H9 (cell line): ENCODE measurements at regions not wholly inside any gene's neighbourhood (a gene's known extent, or its start where the extent isn't known, plus 50 kb on each side); places are given as distances from the start of the nearest gene placed in this dataset.

Source experiments
- DNase-seq: peaks from one replicate; pipeline ENCODE4 v3.0.0-alpha.2; 2017
- H2AFZ ChIP-seq: one replicate; pipeline ENCODE4 v1.6.1; 2013; ENCODE audit warnings: mild to moderate bottlenecking, low read length, control low read depth, moderate library complexity
- H2AK5ac ChIP-seq: 2 replicates; pipeline ENCODE4 v1.6.1; 2013; ENCODE audit warnings: low read length, control low read depth, mixed read lengths; ENCODE audit not compliant: insufficient read length
- H2BK120ac ChIP-seq: one replicate; pipeline ENCODE4 v1.6.1; 2013; ENCODE audit warnings: low read depth, mild to moderate bottlenecking, low read length, control low read depth, inconsistent platforms; ENCODE audit not compliant: poor library complexity, severe bottlenecking
- H2BK12ac ChIP-seq: 2 replicates; pipeline ENCODE4 v1.6.1; 2013; ENCODE audit warnings: low read length, control low read depth, mixed read lengths, low read depth; ENCODE audit not compliant: insufficient read length
- H2BK15ac ChIP-seq: 2 replicates; pipeline ENCODE4 v1.6.1; 2013; ENCODE audit warnings: low read depth, low read length, control low read depth
- H2BK20ac ChIP-seq: one replicate; pipeline ENCODE4 v1.6.1; 2013; ENCODE audit warnings: low read depth, mild to moderate bottlenecking, low read length, control low read depth, inconsistent platforms; ENCODE audit not compliant: poor library complexity, severe bottlenecking
- H2BK5ac ChIP-seq: 2 replicates; pipeline ENCODE4 v1.6.1; 2013; ENCODE audit warnings: low read length, control low read depth, mixed read lengths; ENCODE audit not compliant: insufficient read length
- H3K14ac ChIP-seq: 2 replicates; pipeline ENCODE4 v1.6.1; 2013; ENCODE audit warnings: low read length, control low read depth; ENCODE audit not compliant: insufficient read depth
- H3K18ac ChIP-seq: 2 replicates; pipeline ENCODE4 v1.6.1; 2013; ENCODE audit warnings: low read depth, mild to moderate bottlenecking, mixed read lengths, low read length, control low read depth; ENCODE audit not compliant: insufficient read length
- H3K23ac ChIP-seq: 2 replicates; pipeline ENCODE4 v1.6.1; 2013; ENCODE audit warnings: low read length, control low read depth, mixed read lengths, low read depth; ENCODE audit not compliant: insufficient read length
- H3K23me2 ChIP-seq: 2 replicates; pipeline ENCODE4 v1.6.1; 2013; ENCODE audit warnings: low read depth, mild to moderate bottlenecking, mixed read lengths, low read length, control low read depth; ENCODE audit not compliant: insufficient read length, poor library complexity, severe bottlenecking
- H3K27ac ChIP-seq: 2 replicates; pipeline ENCODE4 v1.5.1; 2013; ENCODE audit warnings: low read length, control low read depth, mixed read lengths, low read depth; ENCODE audit not compliant: insufficient read length
- H3K27me3 ChIP-seq: 2 replicates; pipeline ENCODE4 v1.6.1; 2013; ENCODE audit warnings: low read length, control low read depth, inconsistent platforms; ENCODE audit not compliant: insufficient read depth
- H3K4ac ChIP-seq: 2 replicates; pipeline ENCODE4 v1.6.1; 2013; ENCODE audit warnings: low read depth, mild to moderate bottlenecking, control low read depth, inconsistent platforms, low read length, moderate library complexity
- H3K4me1 ChIP-seq: 2 replicates; pipeline ENCODE4 v1.6.1; 2013; ENCODE audit warnings: low read length, control low read depth, inconsistent platforms; ENCODE audit not compliant: insufficient read depth
- H3K4me2 ChIP-seq: 2 replicates; pipeline ENCODE4 v1.6.1; 2013; ENCODE audit warnings: low read length, control low read depth, mixed read lengths; ENCODE audit not compliant: insufficient read length, insufficient read depth
- H3K56ac ChIP-seq: 2 replicates; pipeline ENCODE4 v1.6.1; 2013; ENCODE audit warnings: low read depth, mild to moderate bottlenecking, mixed read lengths, low read length, control low read depth; ENCODE audit not compliant: insufficient read length
- H3K79me1 ChIP-seq: 2 replicates; pipeline ENCODE4 v1.6.1; 2013; ENCODE audit warnings: low read depth, mild to moderate bottlenecking, moderate library complexity, low read length, control low read depth, inconsistent platforms; ENCODE audit not compliant: insufficient read depth, poor library complexity, severe bottlenecking
- H3K79me2 ChIP-seq: 2 replicates; pipeline ENCODE4 v1.6.1; 2013; ENCODE audit warnings: low read length, control low read depth, inconsistent platforms; ENCODE audit not compliant: insufficient read depth
- H3K9ac ChIP-seq: 2 replicates; pipeline ENCODE4 v1.6.1; 2013; ENCODE audit warnings: low read length, control low read depth, mixed read lengths; ENCODE audit not compliant: insufficient read length; ENCODE audit errors: extremely low read depth
- H3K9me3 ChIP-seq: one replicate; pipeline ENCODE4 v1.6.1; 2013; ENCODE audit warnings: low read depth, low read length, inconsistent platforms; ENCODE audit not compliant: control insufficient read depth
- H3T11ph ChIP-seq: one replicate; pipeline ENCODE4 v1.6.1; 2013; ENCODE audit warnings: mild to moderate bottlenecking, low read length, control low read depth, inconsistent platforms
- H4K20me1 ChIP-seq: one replicate; pipeline ENCODE4 v1.6.1; 2013; ENCODE audit not compliant: control insufficient read depth, insufficient read length, insufficient read depth
- H4K5ac ChIP-seq: 2 replicates; pipeline ENCODE4 v1.6.1; 2013; ENCODE audit warnings: low read depth, mild to moderate bottlenecking, mixed read lengths, low read length, control low read depth; ENCODE audit not compliant: insufficient read length
- H4K8ac ChIP-seq: replicated peaks from 2 replicates; pipeline ENCODE4 v1.6.1; 2013; ENCODE audit warnings: low read length, control low read depth, mixed read lengths, low read depth; ENCODE audit not compliant: insufficient read length
- H4K91ac ChIP-seq: 2 replicates; pipeline ENCODE4 v1.6.1; 2013; ENCODE audit warnings: low read depth, mild to moderate bottlenecking, moderate library complexity, mixed read lengths, low read length, control low read depth; ENCODE audit not compliant: insufficient read length
- H3K27ac Mint-ChIP-seq, 3 experiments: 2 replicates in 2 of 3; 3 replicates in 1 of 3; pipeline ENCODE4 v1.8.0; 2020 to 2021; ENCODE audit warnings: mixed read lengths in 3 of 3, mild to moderate bottlenecking in 1 of 3, moderate library complexity in 1 of 3
- H3K27me3 Mint-ChIP-seq: 2 replicates; pipeline ENCODE4 v1.8.0; 2021; ENCODE audit warnings: low read depth, mild to moderate bottlenecking, moderate library complexity, mixed read lengths
- H3K36me3 Mint-ChIP-seq, 3 experiments: 2 replicates in 2 of 3; 3 replicates in 1 of 3; pipeline ENCODE4 v1.8.0; 2020 to 2021; ENCODE audit warnings: low read depth in 3 of 3, mixed read lengths in 3 of 3; ENCODE audit not compliant: insufficient read depth in 1 of 3
- H3K4me1 Mint-ChIP-seq, 2 experiments: 2 replicates each; pipeline ENCODE4 v1.8.0; 2020; ENCODE audit warnings: mixed read lengths in 2 of 2
- H3K4me3 Mint-ChIP-seq, 2 experiments: 2 replicates in 1 of 2; 3 replicates in 1 of 2; pipeline ENCODE4 v1.8.0; 2020 to 2021; ENCODE audit warnings: mild to moderate bottlenecking in 2 of 2, mixed read lengths in 2 of 2, moderate library complexity in 1 of 2
- H3K9me3 Mint-ChIP-seq, 2 experiments: 2 replicates in 1 of 2; 3 replicates in 1 of 2; pipeline ENCODE4 v1.8.0; 2020; ENCODE audit warnings: mild to moderate bottlenecking in 2 of 2, mixed read lengths in 2 of 2, moderate library complexity in 1 of 2
- CTCF ChIP-seq: fragments of 200-600 bp; sonication (generic); conservative IDR thresholded peaks from 3 replicates; pipeline ENCODE4 v1.8.0; 2021; ENCODE audit warnings: antibody characterized with exemption, mild to moderate bottlenecking
- WGBS: extraction: QIAGEN DNeasy Blood & Tissue Kit; methylation state at CpG from one replicate; pipeline ENCODE4 v1.1.7; 2013; ENCODE audit warnings: missing lambda C conversion rate, low lambda C conversion rate, mixed read lengths; ENCODE audit not compliant: insufficient read length; ENCODE audit errors: extremely low coverage; 5-methylcytosine and 5-hydroxymethylcytosine counted together

- H3K9me3 ChIP-seq = no peaks in the 10 kb centered on the region
- H3K27me3 ChIP-seq = no peaks in the 10 kb centered on the region
- DNase-seq = no peak
- H3K56ac ChIP-seq = no peak overlapping the region
- H3K4me2 ChIP-seq = no peak overlapping the region
- no peaks in the 10 kb centered on the region for H3K79me1 ChIP-seq
- H4K20me1 ChIP-seq = no peaks in the 10 kb centered on the region
- H2BK12ac ChIP-seq = no peak overlapping the region
- H4K5ac ChIP-seq = no peak overlapping the region
- no peak overlapping the region for H2BK120ac ChIP-seq
- H3K79me2 ChIP-seq = no peaks in the 10 kb centered on the region
- no CpG with 5 or more reads among the region's 2 CpGs for WGBS
- no peak overlapping the region for H3T11ph ChIP-seq
- no peak overlapping the region for H3K4me3 Mint-ChIP-seq
- H2BK15ac ChIP-seq = no peak overlapping the region
- H2AFZ ChIP-seq = no peak overlapping the region
- no peak overlapping the region for H3K18ac ChIP-seq
- no peak overlapping the region for H4K91ac ChIP-seq
- no peak overlapping the region for H3K9ac ChIP-seq
- H3K27me3 Mint-ChIP-seq = no peaks in the 10 kb centered on the region
- no peak overlapping the region for H4K8ac ChIP-seq
- H2BK5ac ChIP-seq = no peak overlapping the region
- no peak overlapping the region for H3K4ac ChIP-seq
- no peak overlapping the region for H2AK5ac ChIP-seq
- H3K36me3 Mint-ChIP-seq = no peaks in the 10 kb centered on the region
- no peak for TF ChIP-seq CTCF
- no peak overlapping the region for H3K14ac ChIP-seq
- H3K27ac ChIP-seq = no peak overlapping the region
- H3K4me1 ChIP-seq = no peaks in the 10 kb centered on the region
- H3K27ac Mint-ChIP-seq = no peak overlapping the region; a peak in 1 of 7 replicates
- H2BK20ac ChIP-seq = no peak overlapping the region
- H3K23me2 ChIP-seq = no peaks in the 10 kb centered on the region
- peaks cover 4 to 5% of the 10 kb centered on the region in 2 experiments for H3K4me1 Mint-ChIP-seq
- no peak overlapping the region for H3K23ac ChIP-seq
- no peaks in the 10 kb centered on the region for H3K9me3 Mint-ChIP-seq
Observed at GRCh38 chr13:74194846-74195245, 60.6 kb upstream of the KLF12 start.
